Naive thymus-derived CD4-positive, alpha-beta T cell (primary cell): ENCODE measurements at regions not wholly inside any gene's neighbourhood (a gene's known extent, or its start where the extent isn't known, plus 50 kb on each side); places are given as distances from the start of the nearest gene placed in this dataset.
"Not testable (repeated sequence)": the region's sequence is repeated elsewhere in the genome, so short reads cannot be mapped to it uniquely, and the experiment has no call there.

Experiments used
- ATAC-seq: fragments of 150-1000 bp; cut with Tn5 transposase; 2 replicates; pipeline ENCODE4 v1.10.0; 2021; ENCODE audit warnings: mild to moderate bottlenecking, moderate library complexity
- CTCF ChIA-PET: fragments of 350-600 bp; sonication (Branson Sonifier 250); formaldehyde crosslinking; loops from one replicate; lab custom pipeline; 2021; ENCODE audit warnings: antibody characterized with exemption; lab: Charles Lee
- POLR2A ChIA-PET: fragments of 350-600 bp; sonication (Branson Sonifier 250); formaldehyde crosslinking; loops from one replicate; lab custom pipeline; 2021; ENCODE audit warnings: antibody characterized with exemption, inconsistent platforms; lab: Charles Lee
- DNase-seq, 9 donors: peaks; one replicate each; pipeline versions ENCODE4 v3.0.0 to v3.0.0-alpha.2; 2020 to 2022; ENCODE audit warnings: mixed read lengths in 1 of 9
- H3K27ac ChIP-seq: one replicate; pipeline ENCODE4 v1.7.0; 2013; ENCODE audit warnings: mild to moderate bottlenecking, low read depth, low read length, moderate library complexity
- H3K27me3 ChIP-seq, 2 donors: one replicate each; pipeline ENCODE4 v1.7.0; 2013; ENCODE audit warnings: low read length in 2 of 2, mild to moderate bottlenecking in 2 of 2, moderate library complexity in 2 of 2; ENCODE audit not compliant: control insufficient read depth in 2 of 2, insufficient read depth in 2 of 2
- H3K36me3 ChIP-seq, 3 experiments: 1 replicate in 2 of 3; 2 replicates in 1 of 3; pipeline ENCODE4 v1.7.0; 2013; ENCODE audit warnings: low read length in 3 of 3, mild to moderate bottlenecking in 3 of 3, moderate library complexity in 1 of 3; ENCODE audit not compliant: insufficient read depth in 3 of 3, control insufficient read depth in 2 of 3
- H3K4me1 ChIP-seq, 2 donors: one replicate each; pipeline ENCODE4 v1.7.0; 2013; ENCODE audit warnings: low read length in 2 of 2, mild to moderate bottlenecking in 2 of 2, moderate library complexity in 1 of 2; ENCODE audit not compliant: control insufficient read depth in 2 of 2, insufficient read depth in 2 of 2
- H3K4me3 ChIP-seq: 2 replicates; pipeline ENCODE4 v1.7.0; 2013; ENCODE audit warnings: mild to moderate bottlenecking, low read length
- H3K9me3 ChIP-seq, 3 experiments: 1 replicate in 2 of 3; 2 replicates in 1 of 3; pipeline ENCODE4 v1.7.0; 2013; ENCODE audit warnings: low read length in 3 of 3; ENCODE audit not compliant: control insufficient read depth in 2 of 3
- H3K27ac Mint-ChIP-seq, 9 donors: one replicate each; pipeline ENCODE4 v1.8.0; 2020 to 2022; ENCODE audit warnings: mixed read lengths in 9 of 9, mild to moderate bottlenecking in 8 of 9, moderate library complexity in 5 of 9, inconsistent platforms in 2 of 9
- H3K27me3 Mint-ChIP-seq, 5 donors: one replicate each; pipeline ENCODE4 v1.8.0; 2021 to 2022; ENCODE audit warnings: mixed read lengths in 5 of 5, mild to moderate bottlenecking in 1 of 5
- H3K36me3 Mint-ChIP-seq, 5 donors: one replicate each; pipeline ENCODE4 v1.8.0; 2020 to 2022; ENCODE audit warnings: mixed read lengths in 5 of 5, mild to moderate bottlenecking in 3 of 5, inconsistent platforms in 1 of 5
- H3K4me1 Mint-ChIP-seq, 7 donors: one replicate each; pipeline ENCODE4 v1.8.0; 2020 to 2022; ENCODE audit warnings: mixed read lengths in 7 of 7, mild to moderate bottlenecking in 3 of 7, inconsistent platforms in 1 of 7
- H3K4me3 Mint-ChIP-seq, 10 donors: one replicate each; pipeline ENCODE4 v1.8.0; 2020 to 2022; ENCODE audit warnings: mild to moderate bottlenecking in 10 of 10, mixed read lengths in 10 of 10, moderate library complexity in 6 of 10, inconsistent platforms in 2 of 10
- H3K9me3 Mint-ChIP-seq, 11 donors: one replicate each; pipeline ENCODE4 v1.8.0; 2020 to 2022; ENCODE audit warnings: mixed read lengths in 11 of 11, mild to moderate bottlenecking in 4 of 11, inconsistent platforms in 1 of 11, moderate library complexity in 1 of 11
- intact Hi-C, 2 donors: fragments of 100-400 bp; cut with micrococcal nuclease; formaldehyde crosslinking; loops; one replicate each; pipeline ENCODE4 v1.15.1; 2023

GRCh38 chr20:57813509-57814269 is 103.9 kb upstream of the PMEPA1 start:
- Histone ChIP-seq H3K9me3 (no peaks in the 10 kb centered on the region), H3K27ac (no peak overlapping the region), H3K27me3 (no peaks in the 10 kb centered on the region), H3K36me3 (no peaks in the 10 kb centered on the region), H3K4me1 (no peaks in the 10 kb centered on the region), H3K4me3 (no peak overlapping the region)
- ChIA-PET CTCF (no interaction called here), POLR2A (no interaction called here)
- intact Hi-C loops, result no loop called here
- Mint-ChIP-seq H3K9me3 (peaks cover 0 to 3% (median 0%) of the 10 kb centered on the region in 11 donors), H3K4me3 (no peak overlapping the region), H3K36me3 (no peaks in the 10 kb centered on the region), H3K27me3 (peaks cover 3 to 14% (median 4%) of the 10 kb centered on the region in 5 donors), H3K27ac (no peak overlapping the region), H3K4me1 (no peaks in the 10 kb centered on the region)
- DNase-seq (no peak), ATAC-seq (no peak)

- H3K4me3 Mint-ChIP-seq, H3K4me3 ChIP-seq, H3K36me3 Mint-ChIP-seq, H3K27ac Mint-ChIP-seq, CTCF ChIA-PET, H3K4me1 Mint-ChIP-seq, H3K4me1 ChIP-seq, ATAC-seq, DNase-seq, H3K27ac ChIP-seq, intact Hi-C loops, H3K9me3 ChIP-seq, H3K27me3 ChIP-seq, POLR2A ChIA-PET, H3K9me3 Mint-ChIP-seq, H3K36me3 ChIP-seq: not testable (repeated sequence)
- H3K27me3 Mint-ChIP-seq, result peaks cover 2 to 13% (median 4%) of the 10 kb centered on the region in 5 donors
Observed at GRCh38 chr20:57812632-57813031, 102.8 kb upstream of the PMEPA1 start.

- ATAC-seq, result no peak
- peaks cover 0 to 3% (median 0%) of the 10 kb centered on the region in 11 donors for H3K9me3 Mint-ChIP-seq
- Histone ChIP-seq H3K27me3 (no peaks in the 10 kb centered on the region), H3K4me1 (no peaks in the 10 kb centered on the region), H3K9me3 (no peaks in the 10 kb centered on the region), H3K4me3 (no peak overlapping the region), H3K27ac (no peak overlapping the region), H3K36me3 (no peaks in the 10 kb centered on the region)
- no peak overlapping the region for H3K27ac Mint-ChIP-seq
- POLR2A ChIA-PET, result no interaction called here
- no peak overlapping the region for H3K4me3 Mint-ChIP-seq
- H3K27me3 Mint-ChIP-seq, result peaks cover 0 to 13% (median 4%) of the 10 kb centered on the region in 5 donors
- DNase-seq, result no peak
- no peaks in the 10 kb centered on the region for H3K4me1 Mint-ChIP-seq
- H3K36me3 Mint-ChIP-seq, result no peaks in the 10 kb centered on the region
- intact Hi-C loops, result no loop called here
- CTCF ChIA-PET, result no interaction called here
Observed at GRCh38 chr20:57811374-57812020, 101.7 kb upstream of the PMEPA1 start.

DNA sequence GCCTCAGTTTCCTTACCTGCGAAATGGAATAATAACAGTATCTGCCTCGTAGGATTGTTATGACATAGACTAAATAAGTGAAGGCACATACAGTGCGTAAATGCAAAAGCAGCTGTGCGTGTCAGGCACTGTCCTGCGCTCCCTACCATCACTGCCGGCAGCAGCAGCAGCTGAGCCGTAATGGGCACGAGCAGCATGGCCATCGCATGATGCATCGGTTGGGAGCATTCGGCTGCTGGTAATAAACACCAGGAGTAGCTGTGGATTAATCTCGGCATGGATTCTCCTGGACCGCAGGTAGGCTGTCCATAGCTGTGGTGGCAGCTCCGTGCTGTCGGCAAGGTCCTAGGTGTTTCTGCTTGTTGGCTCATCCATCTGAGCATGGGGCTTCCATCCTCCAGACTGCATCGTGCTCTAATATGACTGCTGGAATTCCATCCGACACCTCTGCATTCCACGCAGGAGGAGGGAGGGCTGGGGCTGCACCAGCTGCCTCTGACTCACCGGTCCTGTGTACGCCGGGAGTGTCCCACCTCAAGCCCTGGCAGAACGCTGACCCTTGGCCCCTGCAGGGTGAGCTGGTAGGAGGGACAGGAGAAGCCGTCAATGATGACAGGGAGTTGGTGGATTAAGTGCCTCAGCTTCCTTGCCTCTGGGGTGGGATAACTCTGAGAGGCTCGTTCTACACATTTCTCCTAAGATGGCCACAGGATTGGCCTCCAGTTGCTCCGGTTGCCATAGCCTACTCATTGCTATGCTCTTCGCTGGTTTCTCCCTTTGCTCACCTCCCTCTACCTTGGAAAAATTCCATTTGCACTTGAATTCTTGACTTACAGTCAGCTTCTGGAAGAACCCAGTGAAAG is 100.9 kb upstream of the PMEPA1 start:
- H3K9me3 Mint-ChIP-seq, result peaks cover 0 to 3% (median 0%) of the 10 kb centered on the region in 11 donors
- Histone ChIP-seq H3K4me1 (no peaks in the 10 kb centered on the region), H3K27ac (no peak overlapping the region), H3K27me3 (no peaks in the 10 kb centered on the region), H3K36me3 (no peaks in the 10 kb centered on the region), H3K9me3 (no peaks in the 10 kb centered on the region), H3K4me3 (no peak overlapping the region)
- peaks cover 0 to 13% (median 4%) of the 10 kb centered on the region in 5 donors for H3K27me3 Mint-ChIP-seq
- H3K27ac Mint-ChIP-seq, result no peak overlapping the region
- POLR2A ChIA-PET, result no interaction called here
- H3K4me3 Mint-ChIP-seq, result no peak overlapping the region
- CTCF ChIA-PET, result no interaction called here
- H3K36me3 Mint-ChIP-seq, result no peaks in the 10 kb centered on the region
- DNase-seq, result no peak
- ATAC-seq, result no peak
- intact Hi-C loops, result no loop called here
- no peaks in the 10 kb centered on the region for H3K4me1 Mint-ChIP-seq

DNA sequence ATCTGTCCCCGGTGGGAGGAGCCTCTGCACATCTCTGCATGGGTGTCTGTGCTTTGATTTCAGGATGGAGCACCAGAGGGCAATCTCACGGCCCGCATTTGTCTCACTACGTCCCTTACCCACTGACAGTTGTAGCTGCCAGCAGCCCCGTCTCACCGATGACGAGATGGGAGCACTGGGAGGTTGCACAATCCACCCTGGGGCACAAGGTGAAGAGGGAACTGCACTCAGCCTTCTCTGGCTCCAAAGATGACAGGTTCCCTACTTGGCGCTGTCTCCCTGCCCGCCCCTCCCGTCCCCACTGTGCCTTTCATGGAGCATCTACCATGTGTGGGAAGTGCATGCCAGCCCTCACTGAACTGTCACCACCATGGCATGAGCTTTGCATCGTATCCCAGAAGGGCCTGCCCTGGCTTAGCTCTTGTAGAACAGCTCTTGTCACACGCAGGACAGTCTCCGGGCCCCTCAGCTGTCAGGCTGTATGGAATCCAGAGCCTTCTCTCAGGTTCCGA is 99.9 kb upstream of the PMEPA1 start:
- H3K27me3 Mint-ChIP-seq, result peaks cover 0 to 16% (median 4%) of the 10 kb centered on the region in 5 donors
- peaks cover 0 to 3% (median 0%) of the 10 kb centered on the region in 11 donors for H3K9me3 Mint-ChIP-seq
- CTCF ChIA-PET, result no interaction called here

DNA sequence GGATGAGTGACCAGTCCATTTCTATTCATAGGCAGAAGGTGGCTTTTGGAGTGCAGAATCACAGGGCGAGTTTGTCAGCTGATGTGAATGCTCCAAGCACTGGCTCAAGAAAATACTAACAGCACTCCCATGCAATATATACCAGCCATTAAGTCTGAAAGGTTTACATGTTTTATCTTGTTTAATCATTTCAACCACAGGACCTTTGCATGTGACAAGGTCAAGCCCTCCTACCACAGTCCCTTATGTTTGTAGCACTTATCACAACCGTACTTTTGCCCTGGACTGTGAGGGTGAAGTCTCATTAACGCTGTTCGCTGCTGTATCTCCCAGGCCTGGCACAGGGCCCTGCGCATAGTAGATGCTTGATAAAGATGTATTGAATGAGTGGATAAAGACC is 99.3 kb upstream of the PMEPA1 start:
- no peak overlapping the region for H3K27ac Mint-ChIP-seq
- CTCF ChIA-PET, result interaction anchor here (0.6 kb wide), 2 partner anchors 111 to 191 kb away, joined by 3 to 4 read pairs; no protein-coding TSS in a partner anchor

More for the DNA sequence above, 99.9 kb upstream of the PMEPA1 start:
- no peaks in the 10 kb centered on the region for H3K27me3 ChIP-seq
- H3K9me3 ChIP-seq, result no peaks in the 10 kb centered on the region
- ATAC-seq (no peak), DNase-seq (no peak)
- no peaks in the 10 kb centered on the region for H3K4me1 ChIP-seq
- H3K27ac ChIP-seq, result no peak overlapping the region
- intact Hi-C loops, result no loop called here
- Mint-ChIP-seq H3K27ac (peak overlapping the region in 1 of 9 donors; percentile 49), H3K36me3 (no peaks in the 10 kb centered on the region), H3K4me3 (no peak overlapping the region), H3K4me1 (no peaks in the 10 kb centered on the region)
- POLR2A ChIA-PET, result no interaction called here
- no peaks in the 10 kb centered on the region for H3K36me3 ChIP-seq
- H3K4me3 ChIP-seq, result no peak overlapping the region

More for the DNA sequence above, 99.3 kb upstream of the PMEPA1 start:
- H3K36me3 Mint-ChIP-seq, result no peaks in the 10 kb centered on the region
- no peaks in the 10 kb centered on the region for H3K27me3 ChIP-seq
- POLR2A ChIA-PET, result no interaction called here
- H3K27me3 Mint-ChIP-seq, result peaks cover 0 to 11% (median 0%) of the 10 kb centered on the region in 5 donors
- H3K9me3 ChIP-seq, result no peaks in the 10 kb centered on the region
- intact Hi-C loops, result no loop called here
- H3K4me1 ChIP-seq, result no peaks in the 10 kb centered on the region
- no peak overlapping the region for H3K4me3 Mint-ChIP-seq
- DNase-seq, result no peak
- H3K4me1 Mint-ChIP-seq, result no peaks in the 10 kb centered on the region
- no peak for ATAC-seq
- peaks cover 0 to 3% (median 0%) of the 10 kb centered on the region in 11 donors for H3K9me3 Mint-ChIP-seq
- H3K27ac ChIP-seq, result no peak overlapping the region
- H3K4me3 ChIP-seq, result no peak overlapping the region
- H3K36me3 ChIP-seq, result no peaks in the 10 kb centered on the region
